GM18868 (cell line): ENCODE measurements at regions not wholly inside any gene's neighbourhood (a gene's known extent, or its start where the extent isn't known, plus 50 kb on each side); places are given as distances from the start of the nearest gene placed in this dataset.

Experiments used
- ATAC-seq: cut with Tn5 transposase; IDR thresholded peaks from one replicate; pipeline ENCODE4 v1.9.1; 2021; ENCODE audit warnings: mild to moderate bottlenecking, moderate library complexity; ENCODE audit not compliant: unreplicated experiment

DNA sequence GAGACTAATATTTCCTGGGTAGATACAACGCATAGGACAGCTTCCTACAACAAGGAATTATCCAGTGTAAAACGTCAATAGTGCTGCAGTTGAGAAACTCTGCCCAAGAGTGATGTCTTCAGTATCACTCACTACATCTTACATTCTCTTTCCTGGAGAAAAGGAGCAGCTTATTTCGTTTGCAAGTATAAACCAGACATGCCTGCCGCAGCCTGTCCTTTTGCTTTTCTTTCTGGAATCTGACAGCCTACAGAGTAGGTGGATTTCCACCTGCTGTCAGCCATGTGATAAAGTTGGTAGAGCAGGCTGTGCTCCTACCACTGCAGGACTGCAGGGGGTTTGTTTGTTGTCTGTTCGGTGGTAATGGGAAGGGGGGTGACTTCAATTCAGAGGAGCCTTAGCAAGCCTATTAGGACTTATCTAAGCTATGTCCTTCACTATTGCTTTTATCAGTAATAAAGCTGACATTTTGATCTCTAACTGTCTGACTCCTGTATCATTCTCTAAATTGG lies 439.1 kb downstream of the GRB14 start:
- ATAC-seq = no peak

DNA sequence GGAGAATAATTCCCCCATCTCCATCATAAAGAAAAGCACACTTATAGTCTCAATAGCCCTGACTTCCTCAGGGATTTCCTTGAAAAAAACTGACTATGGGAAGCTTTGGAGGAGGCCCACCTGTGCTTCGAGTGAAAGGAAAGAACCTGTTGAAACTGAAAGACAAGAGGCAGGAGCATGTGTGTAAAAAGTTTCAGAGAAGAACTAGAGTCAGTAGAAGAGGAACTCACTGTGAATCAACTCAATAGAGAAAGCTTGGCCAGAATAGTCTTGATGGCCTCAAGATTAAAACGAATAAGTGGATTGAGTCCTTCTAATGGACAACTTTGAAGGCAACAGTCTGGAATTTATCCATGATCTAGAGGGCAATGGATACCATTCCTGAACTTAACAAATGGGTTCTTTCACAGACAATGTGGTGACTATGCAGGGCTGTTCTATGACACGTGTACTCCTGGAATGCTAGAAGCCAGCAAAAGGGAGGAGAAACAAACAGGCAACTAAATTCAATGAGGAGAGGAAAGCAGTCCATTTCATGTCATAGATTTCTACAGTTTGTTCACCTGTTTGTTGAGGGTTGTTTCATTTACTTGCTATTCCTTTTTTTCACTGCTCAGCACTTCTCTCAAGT lies 442.3 kb downstream of the GRB14 start:
- no peak for ATAC-seq

DNA sequence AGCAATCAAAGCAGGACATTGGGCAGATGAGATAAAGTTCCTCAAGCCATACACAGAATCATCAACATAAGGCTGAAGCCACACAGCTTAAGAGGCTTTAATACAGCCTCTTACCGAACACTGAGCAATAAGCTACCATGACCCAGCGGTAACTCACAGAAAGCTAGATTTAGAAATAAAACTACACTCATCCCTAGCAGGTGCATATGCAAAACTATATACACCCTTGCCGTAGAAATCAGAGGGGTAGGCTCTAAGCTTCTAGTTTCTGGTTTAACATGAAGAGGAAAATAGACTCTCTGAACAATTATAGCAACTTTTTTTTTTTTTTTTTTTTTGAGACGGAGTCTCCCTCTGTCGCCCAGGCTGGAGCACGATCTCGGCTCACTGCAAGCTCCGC lies 428.8 kb upstream of the FIGN start:
- no peak for ATAC-seq

DNA sequence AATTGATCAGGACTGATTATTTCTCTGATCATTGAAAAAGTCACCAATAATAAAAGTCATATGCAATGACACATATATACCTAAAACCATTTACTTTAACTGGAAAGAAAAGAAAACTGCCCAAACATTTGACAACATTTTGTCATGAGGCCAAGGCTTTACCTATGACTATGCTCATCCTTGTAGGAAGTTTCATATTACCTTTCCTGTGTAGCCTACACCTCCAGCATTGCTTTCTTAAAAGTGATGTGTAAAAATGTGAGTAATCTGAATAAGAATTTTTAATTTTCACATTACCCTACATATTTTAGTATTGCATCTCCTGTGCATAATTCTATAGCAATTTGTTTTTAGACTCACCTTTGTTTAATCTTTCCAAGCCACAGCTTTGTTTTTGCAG lies 419.8 kb upstream of the FIGN start:
- no peak for ATAC-seq

DNA sequence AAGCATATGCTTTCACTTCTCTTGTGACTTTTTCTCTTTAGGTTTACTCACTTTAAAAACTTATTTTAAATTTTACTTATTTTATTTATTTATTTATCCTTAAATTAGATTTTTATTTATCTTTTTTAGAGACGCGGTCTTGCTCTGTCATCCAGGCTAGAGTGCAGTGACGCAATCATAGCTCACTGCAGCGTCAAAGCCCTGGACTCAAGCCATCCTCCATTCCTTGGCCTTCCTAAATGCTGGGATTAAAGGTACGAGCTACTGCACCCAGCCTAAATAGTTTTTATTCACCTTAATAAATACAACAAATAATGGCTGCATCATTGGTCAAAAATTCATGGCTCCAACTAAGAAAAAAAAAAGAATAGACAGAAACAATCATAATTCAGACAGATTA lies 415.7 kb upstream of the FIGN start:
- no peak for ATAC-seq

DNA sequence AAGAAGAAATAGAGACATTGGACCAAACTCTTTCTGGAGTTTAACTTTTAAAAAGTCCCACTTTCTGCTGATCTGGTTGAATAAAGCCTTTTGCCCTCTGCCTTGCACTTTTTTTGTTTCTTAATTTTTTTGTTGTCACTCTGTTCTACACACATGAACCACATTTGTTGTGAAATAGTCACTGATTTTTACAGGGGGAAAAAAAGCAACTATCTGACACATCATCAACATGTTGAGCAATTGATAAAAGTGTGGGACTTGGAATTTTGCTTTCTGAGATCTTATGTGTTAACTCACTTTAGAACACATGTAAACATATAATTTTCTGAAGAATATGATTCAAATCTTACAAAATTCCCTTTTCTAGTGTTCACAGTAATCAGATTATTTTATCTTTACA lies 414.8 kb upstream of the FIGN start:
- no peak for ATAC-seq

DNA sequence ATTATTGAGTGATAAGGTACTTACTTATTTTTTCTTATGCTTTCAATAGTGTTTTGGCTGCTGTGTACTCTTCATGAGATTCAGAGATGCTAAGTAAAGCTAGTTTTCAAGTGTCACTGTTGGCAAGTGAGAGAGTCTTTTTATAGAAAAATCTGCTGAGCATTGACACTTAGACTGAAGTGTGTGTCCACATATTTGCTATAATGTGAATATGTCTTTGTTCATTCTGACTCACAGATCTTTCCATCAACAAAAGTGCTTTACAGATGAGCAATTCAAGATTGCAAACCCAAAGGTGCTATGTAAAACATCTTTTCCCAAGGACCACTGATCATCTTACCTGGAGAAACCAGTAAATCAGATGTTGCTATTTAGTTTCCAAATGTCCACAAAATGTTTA lies 410.6 kb upstream of the FIGN start:
- ATAC-seq = no peak

DNA sequence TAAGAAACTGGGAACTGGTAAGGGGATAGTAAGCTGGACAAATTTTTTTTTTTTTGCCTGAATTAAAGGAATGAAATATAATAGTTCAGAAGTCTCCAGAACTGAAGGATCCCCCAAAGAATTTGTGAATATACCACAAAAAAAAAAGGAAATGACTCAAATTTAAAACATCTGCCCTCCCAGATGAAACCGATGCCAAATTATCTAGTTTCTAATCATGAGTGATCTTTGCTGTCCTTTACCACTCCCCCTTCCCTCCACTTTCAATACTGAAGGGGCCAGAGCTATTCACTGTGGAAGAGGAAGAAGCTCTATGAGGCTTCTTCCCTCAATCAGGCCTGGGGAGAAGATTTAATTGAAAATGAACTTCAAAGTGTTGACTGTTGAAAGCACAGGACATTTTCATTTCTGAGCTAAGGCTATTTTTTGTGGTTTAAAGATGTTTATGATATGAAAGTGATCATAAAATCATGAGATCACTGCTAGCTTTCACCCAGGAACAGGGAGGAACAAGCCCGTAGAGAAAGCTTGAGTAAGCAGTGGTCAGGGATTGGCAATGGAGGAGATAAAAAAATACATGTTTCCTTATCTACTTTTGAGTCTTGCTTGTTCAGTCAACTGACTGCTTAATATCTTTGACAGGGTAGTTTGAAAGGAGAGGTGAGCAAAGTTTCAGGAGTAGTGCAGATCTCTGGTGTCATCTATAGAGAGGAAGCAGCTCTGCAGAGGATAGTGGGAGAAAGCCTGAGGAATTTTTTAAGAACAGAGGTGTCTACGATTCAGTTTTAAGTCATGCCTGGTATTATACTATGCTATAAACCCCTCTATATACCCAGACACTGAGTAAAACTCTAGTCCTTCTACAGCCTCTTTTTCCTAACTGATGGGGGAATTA lies 409.5 kb upstream of the FIGN start:
- ATAC-seq = no peak

DNA sequence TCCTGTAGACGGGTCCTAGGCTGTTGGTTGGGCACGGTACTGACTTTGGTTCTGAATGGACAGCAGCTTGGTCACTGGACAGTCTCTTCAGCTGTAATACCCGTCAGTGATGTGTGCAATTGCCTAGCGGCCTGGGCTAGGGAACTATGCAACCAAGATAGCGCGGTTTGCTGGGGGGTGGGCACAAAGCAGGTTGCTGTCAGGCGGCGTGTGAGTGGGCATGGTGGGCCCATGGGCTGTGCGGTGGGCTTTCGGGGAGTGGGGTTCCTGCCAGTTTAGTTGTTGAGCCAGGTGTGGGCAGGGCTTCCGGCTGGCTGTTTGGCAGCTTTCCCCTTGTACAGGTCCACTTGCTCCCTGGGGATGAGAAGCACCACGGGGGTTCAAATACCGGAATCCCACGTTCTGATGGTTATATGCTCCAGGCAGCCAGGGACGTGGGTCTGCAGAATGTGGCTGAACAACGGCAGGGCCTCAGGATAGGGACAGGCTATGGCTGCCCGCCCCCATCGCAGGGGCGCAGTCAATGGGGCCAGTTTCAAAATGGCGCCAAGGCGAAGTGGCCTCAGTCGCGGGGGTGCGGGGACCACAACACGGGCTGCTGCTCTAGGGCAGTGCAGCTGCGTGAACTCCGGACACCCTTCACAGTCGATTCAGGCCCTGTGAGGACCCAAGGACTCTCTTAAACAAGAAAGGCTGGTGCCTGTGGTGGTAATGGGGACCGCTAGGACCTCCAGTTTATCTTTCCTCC lies 407.5 kb upstream of the FIGN start:
- ATAC-seq = no peak

DNA sequence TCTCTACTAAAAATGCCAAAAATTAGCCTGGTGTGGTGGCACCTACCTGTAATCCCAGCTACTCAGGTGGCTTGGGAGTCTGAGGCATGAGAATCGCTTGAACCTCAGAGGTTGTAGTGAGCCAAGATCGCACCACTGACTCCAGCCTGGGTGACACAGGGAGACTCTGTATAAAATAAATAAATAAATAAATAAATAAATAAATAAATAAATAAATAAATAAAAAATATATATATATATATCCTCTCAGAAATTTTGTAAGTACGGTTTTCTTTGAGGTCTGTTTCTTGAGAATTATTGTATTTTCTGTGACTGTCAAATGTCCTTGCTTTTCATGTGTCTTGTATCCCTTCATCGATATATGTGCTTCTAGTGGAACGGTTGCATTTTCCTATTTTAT lies 406.9 kb upstream of the FIGN start:
- no peak for ATAC-seq

DNA sequence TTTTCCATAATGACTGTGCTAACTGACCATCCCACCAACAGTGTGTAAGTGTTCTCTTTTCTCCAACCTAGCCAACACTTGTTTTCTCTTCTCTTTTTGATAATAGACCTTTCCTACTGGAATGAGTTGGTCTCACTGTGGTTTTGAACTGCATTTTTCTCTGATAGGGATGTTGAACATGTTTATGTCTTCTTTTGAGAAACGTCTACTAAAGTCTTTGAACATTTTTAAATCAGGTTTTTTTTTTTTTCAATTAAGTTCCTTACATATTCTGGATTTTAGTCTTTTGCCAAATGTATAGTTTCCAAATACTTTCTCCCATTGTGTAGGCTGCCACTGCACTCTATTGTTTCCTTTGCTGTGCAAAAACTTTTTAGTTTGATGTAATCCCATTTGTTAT lies 405.5 kb upstream of the FIGN start:
- no peak for ATAC-seq

DNA sequence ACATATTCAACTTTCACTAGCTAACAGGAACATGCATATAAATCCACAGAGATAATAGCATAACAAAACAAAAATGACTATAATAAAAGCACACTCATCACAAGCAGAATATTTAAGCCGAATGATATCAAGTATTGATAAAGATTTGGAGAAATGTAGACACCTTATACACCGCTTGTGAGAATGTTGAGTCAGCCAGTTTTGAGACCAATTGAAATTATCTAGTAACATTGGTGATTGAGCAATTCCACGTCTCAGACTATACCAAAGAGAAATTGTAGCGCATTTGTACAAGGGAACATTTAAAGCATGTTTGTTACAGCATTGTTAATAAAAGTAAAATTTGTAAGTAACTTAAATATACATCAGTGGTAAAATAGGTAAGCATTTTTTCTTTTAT lies 402.9 kb upstream of the FIGN start:
- ATAC-seq = no peak

DNA sequence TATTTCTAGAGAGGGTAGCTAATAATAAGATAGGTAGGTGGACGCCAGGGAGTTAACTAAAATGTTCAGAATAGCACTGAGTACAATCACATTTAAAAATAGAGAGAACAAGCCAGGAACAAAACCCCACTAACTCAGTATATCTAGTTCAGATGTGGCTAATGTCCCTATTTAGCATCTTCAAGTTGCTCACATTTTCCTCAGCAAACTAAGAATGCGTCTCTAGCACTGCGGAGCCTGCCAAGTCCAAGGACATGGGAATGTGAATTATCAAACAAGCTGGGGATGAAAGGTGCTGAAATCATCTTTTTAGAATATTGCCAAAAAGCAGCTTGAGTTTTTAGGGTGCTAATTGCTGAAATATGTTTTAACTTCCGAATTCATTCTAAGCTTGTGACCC lies 398.5 kb upstream of the FIGN start:
- ATAC-seq = no peak

DNA sequence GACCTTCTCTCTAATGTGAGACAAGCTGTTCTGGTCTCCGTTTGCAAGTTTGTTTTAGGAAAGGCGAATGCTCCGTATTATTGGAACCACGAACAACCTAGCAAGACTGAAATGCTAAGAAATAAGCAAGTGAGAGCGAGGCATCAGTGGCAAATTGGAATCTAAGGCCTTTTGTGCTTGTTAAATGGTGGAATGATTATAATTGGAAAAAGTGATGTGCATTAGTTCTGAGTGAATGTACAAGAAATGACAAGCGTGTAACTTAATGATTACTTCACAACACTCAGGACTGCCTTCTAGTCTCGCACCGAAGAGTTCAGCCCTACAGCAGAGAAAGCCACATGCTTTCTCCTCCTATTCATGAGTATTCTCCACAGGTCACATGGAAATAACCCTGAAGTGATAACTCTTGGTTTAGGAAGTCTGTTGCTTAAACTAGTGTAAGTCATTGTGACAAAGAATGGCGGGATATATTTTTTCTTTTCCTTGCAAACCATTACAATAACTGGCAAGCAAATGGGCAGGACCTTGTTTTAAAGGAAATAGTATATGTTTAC lies 392.2 kb upstream of the FIGN start:
- no peak for ATAC-seq

DNA sequence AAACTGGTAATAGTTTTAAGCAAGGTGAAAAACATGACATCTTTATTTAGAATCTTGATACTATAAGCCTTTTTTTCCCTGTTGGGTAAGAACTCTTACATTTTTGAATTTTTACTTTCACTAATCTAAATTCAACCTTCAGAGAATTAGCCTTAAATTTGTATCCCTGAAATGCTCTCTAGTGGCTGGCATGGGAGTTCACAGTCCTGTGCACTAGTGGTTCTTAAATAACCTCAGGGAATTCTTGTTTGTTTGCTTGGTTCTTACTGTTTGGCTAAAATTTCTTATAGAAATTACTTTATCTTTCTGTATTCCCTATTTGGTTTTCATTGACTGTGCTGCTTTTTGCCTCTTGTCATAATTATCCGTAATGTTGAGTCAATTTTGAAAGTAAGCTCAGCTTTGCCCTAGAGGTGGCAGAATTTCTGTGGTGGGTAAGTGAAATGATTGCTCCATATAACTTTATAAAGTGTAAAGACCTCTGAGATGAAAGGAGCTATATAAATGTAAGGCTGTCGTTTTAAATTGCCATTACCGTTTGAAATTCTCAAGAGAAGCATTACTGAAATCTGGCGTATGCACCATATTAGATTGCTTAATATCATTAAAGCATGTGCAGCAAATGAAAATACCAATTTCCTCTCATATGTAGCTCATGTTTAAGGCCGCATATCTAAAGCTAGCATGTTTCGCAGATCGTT lies 391.3 kb upstream of the FIGN start:
- no peak for ATAC-seq

DNA sequence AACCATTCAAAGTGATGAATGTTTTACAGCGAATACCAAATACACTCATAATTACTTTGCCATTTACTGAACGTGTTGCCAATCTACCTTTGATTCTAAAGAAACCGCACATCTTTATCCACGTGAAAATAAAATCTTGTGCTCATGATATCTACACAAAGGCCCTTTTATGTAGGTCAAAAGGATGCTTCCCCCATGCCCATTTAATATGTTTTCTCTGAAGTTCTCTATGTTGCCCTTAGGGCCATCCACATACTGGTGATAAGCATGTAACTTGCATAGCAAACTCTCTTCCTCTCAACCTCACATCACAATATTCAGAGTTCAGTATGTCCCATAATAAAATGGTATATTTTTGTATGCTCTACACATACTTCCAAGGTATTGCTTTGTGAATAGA lies 380.0 kb upstream of the FIGN start:
- ATAC-seq = no peak

DNA sequence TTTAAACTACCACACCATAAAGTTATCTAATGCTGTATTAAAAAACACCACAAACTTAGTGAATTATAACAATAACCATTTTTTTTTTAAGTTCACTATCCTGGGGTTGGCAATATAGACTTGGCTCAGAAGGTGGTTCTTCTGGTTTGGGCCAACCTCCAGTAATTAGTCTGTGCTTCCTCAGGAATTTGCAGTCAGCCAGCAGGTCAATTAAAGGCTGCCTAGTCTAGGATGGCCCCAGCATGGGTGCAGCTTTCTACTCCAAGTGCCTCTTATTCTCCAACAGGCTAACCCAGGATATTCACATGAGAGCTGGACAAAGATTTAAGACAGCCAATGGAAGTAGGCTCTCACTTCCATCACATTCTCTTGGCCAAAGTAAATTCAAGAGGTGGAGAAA lies 379.1 kb upstream of the FIGN start:
- no peak for ATAC-seq

DNA sequence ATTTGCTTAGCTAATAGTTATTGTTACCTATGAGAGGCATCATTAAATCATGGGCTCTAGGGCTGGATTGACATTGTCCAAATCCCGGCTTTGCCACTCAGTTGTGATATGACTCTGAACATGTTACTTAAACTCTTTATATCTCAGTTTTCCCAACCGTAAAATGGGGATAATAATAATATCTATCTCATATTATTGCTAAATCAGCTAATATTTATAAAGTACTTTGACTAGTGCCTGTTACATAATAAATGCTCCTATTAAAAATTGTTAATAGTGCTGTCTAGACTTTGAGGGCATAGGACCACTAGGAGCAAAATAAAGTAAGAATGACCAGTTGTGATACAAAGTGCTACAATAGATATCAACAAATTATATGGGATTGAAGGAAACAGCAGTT lies 376.3 kb upstream of the FIGN start:
- ATAC-seq = no peak

DNA sequence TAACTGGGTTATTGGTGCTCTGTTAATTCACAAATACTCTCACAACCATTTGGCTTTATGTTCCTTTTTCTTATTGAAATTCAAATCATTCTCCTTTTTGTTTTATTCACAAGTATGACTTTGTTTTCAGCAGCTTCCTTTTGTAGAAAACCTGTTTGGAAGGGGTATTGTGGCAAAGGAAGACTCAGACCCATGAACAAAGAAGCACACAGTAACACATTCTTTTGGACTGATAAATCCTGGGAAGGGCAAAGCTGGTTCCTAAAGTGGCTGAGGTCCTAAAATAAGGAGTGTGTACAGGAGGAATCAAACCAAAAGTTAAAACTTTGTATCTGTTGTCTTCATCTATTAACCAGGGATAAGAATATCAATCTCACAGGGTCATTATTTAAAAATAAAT lies 374.7 kb upstream of the FIGN start:
- no peak for ATAC-seq

DNA sequence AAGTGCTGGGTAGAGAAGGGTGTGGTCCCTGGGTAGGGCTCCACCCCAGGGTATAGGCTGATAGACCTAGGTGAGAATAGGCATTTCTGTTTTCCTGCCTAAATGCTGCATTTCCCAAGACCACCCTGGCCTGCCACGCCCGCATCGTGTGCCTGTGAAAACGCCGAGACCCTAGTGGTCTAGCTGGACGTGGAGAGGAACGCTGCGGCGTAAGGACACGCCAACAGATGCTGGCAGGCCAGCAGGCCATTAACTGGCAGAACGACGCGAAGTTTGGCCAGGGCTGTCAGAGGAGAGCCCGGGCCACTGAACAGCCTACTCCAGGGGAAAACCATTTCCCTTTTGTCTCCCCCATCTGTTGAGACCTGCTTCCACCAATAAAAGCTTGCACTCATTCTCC lies 373.2 kb upstream of the FIGN start:
- ATAC-seq = no peak

DNA sequence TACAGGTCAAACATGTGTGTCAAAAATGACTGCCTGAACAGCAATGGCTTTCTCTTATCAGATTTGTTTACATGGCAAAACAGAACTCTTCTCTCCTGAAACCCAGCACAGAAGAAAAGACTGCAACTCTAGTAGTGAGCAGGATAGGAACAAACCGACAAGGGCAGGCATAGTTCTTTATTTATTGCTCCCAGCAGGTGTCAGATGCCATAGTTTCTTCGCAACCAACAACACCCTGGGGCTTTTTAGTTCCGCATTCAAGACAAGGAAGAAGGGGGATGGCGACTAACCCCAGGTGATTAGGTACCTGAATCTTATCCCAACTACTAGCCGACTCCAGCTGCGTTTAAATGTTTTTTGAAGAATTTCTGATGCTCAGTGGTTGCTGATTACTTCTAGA lies 367.5 kb upstream of the FIGN start:
- no peak for ATAC-seq
